Testis (tissue), 2 donors: ENCODE measurements at regions not wholly inside any gene's neighbourhood (a gene's known extent, or its start where the extent isn't known, plus 50 kb on each side); places are given as distances from the start of the nearest gene placed in this dataset.

Experiments used
- DNase-seq: peaks from one replicate; pipeline ENCODE4 v3.0.0-alpha.2; 2019
- H3K27ac ChIP-seq, 2 donors: fragments of 200-600 bp; sonication (generic); one replicate each; pipeline ENCODE4 v1.5.1; 2019
- H3K27me3 ChIP-seq: fragments of 200-600 bp; sonication (generic); one replicate; pipeline ENCODE4 v1.5.1; 2019
- H3K36me3 ChIP-seq: fragments of 200-600 bp; sonication (generic); one replicate; pipeline ENCODE4 v1.5.1; 2017; ENCODE audit warnings: low read depth; ENCODE audit errors: missing control alignments
- H3K4me1 ChIP-seq: fragments of 200-600 bp; sonication (generic); one replicate; pipeline ENCODE4 v1.5.1; 2019
- H3K4me3 ChIP-seq, 2 donors: fragments of 200-600 bp; sonication (generic); one replicate each; pipeline ENCODE4 v1.5.1; 2017 to 2019
- H3K9me3 ChIP-seq: fragments of 200-600 bp; sonication (generic); one replicate; pipeline ENCODE4 v1.5.1; 2017
- POLR2A ChIP-seq: fragments of 450-650 bp; IDR thresholded peaks from one replicate; pipeline ENCODE4 v1.6.1; 2017; ENCODE audit warnings: antibody characterized with exemption, mild to moderate bottlenecking, moderate library complexity
- WGBS, 2 donors: methylation state at CpG; one replicate each; pipeline ENCODE4 v1.1.5; 2018; 5-methylcytosine and 5-hydroxymethylcytosine counted together
- intact Hi-C: fragments of 100-400 bp; cut with DNase I; formaldehyde crosslinking; loops from one replicate; pipeline ENCODE4 v1.15.1; 2023; ENCODE audit warnings: low total_unique reads
- TF ChIP-seq, protein P1 (sequence below), 3 experiments: fragments of 450-650 bp in 2 of 3; fragments of 200-600 bp in 1 of 3; sonication (generic) in 1 of 3; IDR thresholded peaks; one replicate each; pipeline ENCODE4 v1.5.1; 2016 to 2019; ENCODE audit warnings: antibody characterized with exemption in 3 of 3, mild to moderate bottlenecking in 2 of 3, moderate library complexity in 1 of 3

DNA sequence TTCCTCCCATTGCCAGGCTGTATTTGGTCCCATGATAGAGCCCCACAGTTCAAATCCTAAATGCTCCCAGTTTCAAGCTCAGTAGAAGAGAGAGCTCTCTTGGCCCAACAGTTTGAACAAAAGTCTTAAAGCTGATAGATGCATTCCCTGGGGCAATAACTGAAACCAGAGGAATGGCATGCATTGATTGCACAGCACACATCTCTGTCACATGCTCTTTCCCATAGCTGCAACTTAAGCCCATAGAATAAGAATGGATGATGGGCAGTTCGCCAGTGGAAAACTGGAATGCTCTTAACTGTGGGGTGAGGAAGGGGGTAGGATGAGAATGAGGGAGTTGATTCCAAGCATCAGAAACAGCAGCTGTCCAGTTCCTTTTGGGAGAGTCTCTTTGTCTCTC is 1942.4 kb upstream of the WWC1 start:
- Histone ChIP-seq H3K27me3 (no peaks in the 10 kb centered on the region), H3K9me3 (no peaks in the 10 kb centered on the region), H3K4me3 (no peak overlapping the region), H3K36me3 (no peaks in the 10 kb centered on the region), H3K4me1 (no peaks in the 10 kb centered on the region), H3K27ac (no peak overlapping the region)
- no peak for TF ChIP-seq POLR2A
- no peak for DNase-seq
- WGBS, 2 donors: 79 to 100% methylated on average over 1 of the region's 1 CpG
- intact Hi-C loops: no loop called here

- no peak for DNase-seq
- Histone ChIP-seq H3K27me3 (no peaks in the 10 kb centered on the region), H3K4me3 (no peak overlapping the region), H3K27ac (no peak overlapping the region), H3K4me1 (no peaks in the 10 kb centered on the region), H3K9me3 (no peaks in the 10 kb centered on the region), H3K36me3 (no peaks in the 10 kb centered on the region)
- WGBS, 2 donors: 56 to 64% methylated on average over 2 of the region's 2 CpGs
- TF ChIP-seq, protein P1, sequence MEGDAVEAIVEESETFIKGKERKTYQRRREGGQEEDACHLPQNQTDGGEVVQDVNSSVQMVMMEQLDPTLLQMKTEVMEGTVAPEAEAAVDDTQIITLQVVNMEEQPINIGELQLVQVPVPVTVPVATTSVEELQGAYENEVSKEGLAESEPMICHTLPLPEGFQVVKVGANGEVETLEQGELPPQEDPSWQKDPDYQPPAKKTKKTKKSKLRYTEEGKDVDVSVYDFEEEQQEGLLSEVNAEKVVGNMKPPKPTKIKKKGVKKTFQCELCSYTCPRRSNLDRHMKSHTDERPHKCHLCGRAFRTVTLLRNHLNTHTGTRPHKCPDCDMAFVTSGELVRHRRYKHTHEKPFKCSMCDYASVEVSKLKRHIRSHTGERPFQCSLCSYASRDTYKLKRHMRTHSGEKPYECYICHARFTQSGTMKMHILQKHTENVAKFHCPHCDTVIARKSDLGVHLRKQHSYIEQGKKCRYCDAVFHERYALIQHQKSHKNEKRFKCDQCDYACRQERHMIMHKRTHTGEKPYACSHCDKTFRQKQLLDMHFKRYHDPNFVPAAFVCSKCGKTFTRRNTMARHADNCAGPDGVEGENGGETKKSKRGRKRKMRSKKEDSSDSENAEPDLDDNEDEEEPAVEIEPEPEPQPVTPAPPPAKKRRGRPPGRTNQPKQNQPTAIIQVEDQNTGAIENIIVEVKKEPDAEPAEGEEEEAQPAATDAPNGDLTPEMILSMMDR (IDR thresholded peaks at IDR 0.05): no peak
- no peak for TF ChIP-seq POLR2A
- intact Hi-C loops: no loop called here
Measured at GRCh38 chr5:166353580-166353979, 1937.9 kb upstream of the WWC1 start.

DNA sequence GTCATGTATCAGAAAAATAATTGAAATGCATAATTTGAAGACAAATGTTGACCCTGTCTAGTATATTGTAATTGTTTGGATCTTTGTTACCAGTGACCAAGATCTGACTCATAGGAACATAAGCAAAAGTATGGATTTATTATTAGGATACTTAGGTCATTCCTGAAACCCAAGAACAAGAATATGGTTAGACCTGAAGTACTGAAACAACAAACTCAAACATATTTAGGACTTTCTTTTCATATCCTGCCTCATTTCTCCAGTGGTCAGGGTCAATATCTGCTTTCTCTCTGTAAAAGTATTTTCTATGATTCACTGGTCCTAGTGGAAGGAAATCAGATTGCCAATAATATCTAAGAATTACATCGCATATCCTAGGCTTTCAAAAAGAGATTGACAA is 1937.1 kb upstream of the WWC1 start:
- Histone ChIP-seq H3K4me1 (no peaks in the 10 kb centered on the region), H3K4me3 (no peak overlapping the region), H3K36me3 (no peaks in the 10 kb centered on the region), H3K27me3 (no peaks in the 10 kb centered on the region), H3K27ac (no peak overlapping the region), H3K9me3 (no peaks in the 10 kb centered on the region)
- 83 to 97% methylated on average over 1 of the region's 1 CpG for WGBS, 2 donors
- TF ChIP-seq POLR2A: no peak
- TF ChIP-seq, protein P1 (IDR thresholded peaks at IDR 0.05): no peak
- intact Hi-C loops: no loop called here
- DNase-seq: no peak

DNA sequence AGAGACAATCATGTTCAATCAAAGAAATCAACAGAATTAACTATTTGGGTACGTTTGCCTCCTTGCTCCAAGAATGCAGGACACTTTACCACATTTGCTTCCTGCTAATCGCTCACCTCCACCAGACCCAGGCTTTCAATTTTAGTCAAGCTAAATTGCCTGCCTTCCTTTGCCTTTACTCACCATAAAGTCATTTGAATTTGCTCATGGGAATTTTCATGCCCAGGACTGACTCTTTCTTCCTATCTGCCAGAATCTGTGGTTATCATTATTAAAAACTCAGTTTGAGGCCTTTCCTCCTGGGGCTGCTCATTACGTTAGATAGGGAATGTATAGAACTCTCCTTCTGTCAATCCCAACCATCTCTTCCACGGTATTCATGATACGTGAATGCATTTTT is 1935.3 kb upstream of the WWC1 start:
- WGBS, 2 donors: 93 to 94% methylated on average over 5 of the region's 5 CpGs
- no peak overlapping the region for H3K27ac ChIP-seq
- intact Hi-C loops: no loop called here
- DNase-seq: no peak
- H3K4me3 ChIP-seq: no peak overlapping the region
- no peaks in the 10 kb centered on the region for H3K9me3 ChIP-seq
- no peak for TF ChIP-seq POLR2A
- TF ChIP-seq, protein P1 (IDR thresholded peaks at IDR 0.05): no peak
- H3K27me3 ChIP-seq: no peaks in the 10 kb centered on the region
- no peaks in the 10 kb centered on the region for H3K4me1 ChIP-seq
- no peaks in the 10 kb centered on the region for H3K36me3 ChIP-seq

- Histone ChIP-seq H3K27me3 (no peaks in the 10 kb centered on the region), H3K27ac (no peak overlapping the region), H3K4me3 (no peak overlapping the region), H3K9me3 (no peaks in the 10 kb centered on the region), H3K36me3 (no peaks in the 10 kb centered on the region), H3K4me1 (no peaks in the 10 kb centered on the region)
- DNase-seq: no peak
- 69 to 71% methylated on average over 4 of the region's 4 CpGs for WGBS, 2 donors
- TF ChIP-seq POLR2A: no peak
- TF ChIP-seq, protein P1 (IDR thresholded peaks at IDR 0.05): no peak
- intact Hi-C loops: no loop called here
Measured at GRCh38 chr5:166358127-166358830, 1933.2 kb upstream of the WWC1 start.
